ENCODE measurements at regions not wholly inside any gene's neighbourhood (a gene's known extent, or its start where the extent isn't known, plus 50 kb on each side); places are given as distances from the start of the nearest gene placed in this dataset.

DNA sequence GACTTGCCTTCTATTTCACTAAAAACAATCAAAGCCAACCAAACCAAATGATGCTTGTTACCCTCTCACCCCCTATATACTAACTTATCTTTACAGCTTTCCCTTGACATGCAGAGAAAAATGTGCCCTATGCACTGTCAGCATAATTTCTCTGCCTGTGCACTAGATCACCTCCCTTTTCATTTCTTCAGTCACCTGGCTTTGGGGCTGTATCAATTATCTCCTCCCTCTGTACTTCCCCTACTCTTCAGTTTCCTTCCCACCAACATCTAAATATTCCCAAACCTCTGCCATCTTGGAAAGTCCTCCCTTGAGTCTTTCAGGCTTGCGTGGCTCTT lies 103.5 kb upstream of the TAPT1 start:
- Mint-ChIP-seq H3K4me3 (ENCODE audit: unreplicated experiment) (no peak overlapping the region), H3K27ac (ENCODE audit: unreplicated experiment) (no peak overlapping the region), H3K27me3 (ENCODE audit: unreplicated experiment) (peaks cover 4% of the 10 kb centered on the region), H3K36me3 (ENCODE audit: unreplicated experiment) (no peaks in the 10 kb centered on the region), H3K9me3 (ENCODE audit: unreplicated experiment) (no peaks in the 10 kb centered on the region), H3K4me1 (ENCODE audit: unreplicated experiment) (peaks cover 6% of the 10 kb centered on the region)
- DNase-seq (ENCODE audit: extremely low spot score, unreplicated experiment) = no peak
- TF ChIP-seq, protein P1, sequence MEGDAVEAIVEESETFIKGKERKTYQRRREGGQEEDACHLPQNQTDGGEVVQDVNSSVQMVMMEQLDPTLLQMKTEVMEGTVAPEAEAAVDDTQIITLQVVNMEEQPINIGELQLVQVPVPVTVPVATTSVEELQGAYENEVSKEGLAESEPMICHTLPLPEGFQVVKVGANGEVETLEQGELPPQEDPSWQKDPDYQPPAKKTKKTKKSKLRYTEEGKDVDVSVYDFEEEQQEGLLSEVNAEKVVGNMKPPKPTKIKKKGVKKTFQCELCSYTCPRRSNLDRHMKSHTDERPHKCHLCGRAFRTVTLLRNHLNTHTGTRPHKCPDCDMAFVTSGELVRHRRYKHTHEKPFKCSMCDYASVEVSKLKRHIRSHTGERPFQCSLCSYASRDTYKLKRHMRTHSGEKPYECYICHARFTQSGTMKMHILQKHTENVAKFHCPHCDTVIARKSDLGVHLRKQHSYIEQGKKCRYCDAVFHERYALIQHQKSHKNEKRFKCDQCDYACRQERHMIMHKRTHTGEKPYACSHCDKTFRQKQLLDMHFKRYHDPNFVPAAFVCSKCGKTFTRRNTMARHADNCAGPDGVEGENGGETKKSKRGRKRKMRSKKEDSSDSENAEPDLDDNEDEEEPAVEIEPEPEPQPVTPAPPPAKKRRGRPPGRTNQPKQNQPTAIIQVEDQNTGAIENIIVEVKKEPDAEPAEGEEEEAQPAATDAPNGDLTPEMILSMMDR (IDR thresholded peaks at IDR 0.05) = no peak

DNA sequence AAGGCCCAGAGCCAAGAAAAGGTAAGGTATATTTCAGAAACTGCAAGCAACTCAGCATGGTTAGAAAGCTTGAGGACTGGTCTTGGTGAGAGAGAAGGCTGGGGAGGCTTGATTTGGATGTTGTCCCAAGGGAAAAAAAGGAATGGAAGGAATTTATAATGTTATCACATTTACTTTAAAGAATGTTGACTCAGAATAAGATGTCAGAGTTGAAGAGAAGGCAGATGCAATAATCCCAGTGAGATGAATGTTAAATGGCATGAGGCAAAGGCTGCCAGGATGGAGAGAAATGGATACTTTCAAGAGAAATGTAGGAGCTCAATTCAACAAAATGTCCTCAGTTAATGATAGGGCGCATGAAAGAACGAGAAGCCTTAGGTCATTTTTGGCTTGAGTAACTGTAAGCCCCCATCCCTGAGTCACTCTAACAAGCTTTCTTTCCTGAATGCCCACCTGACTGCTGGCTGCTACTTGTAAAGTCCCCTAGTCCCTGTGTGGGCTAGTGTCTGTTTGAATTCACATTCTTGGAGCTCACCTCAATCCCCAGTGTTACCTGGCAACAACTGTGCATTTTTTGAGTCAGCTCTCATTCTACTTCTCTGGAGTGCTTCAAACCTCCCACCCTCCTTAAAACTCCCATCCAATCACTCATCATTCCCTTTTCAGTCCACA lies 103.0 kb upstream of the TAPT1 start:
- H3K9me3 Mint-ChIP-seq (ENCODE audit: unreplicated experiment) = no peaks in the 10 kb centered on the region
- H3K27me3 Mint-ChIP-seq (ENCODE audit: unreplicated experiment) = peaks cover 4% of the 10 kb centered on the region
- no peak overlapping the region for H3K4me3 Mint-ChIP-seq (ENCODE audit: unreplicated experiment)
- H3K36me3 Mint-ChIP-seq (ENCODE audit: unreplicated experiment) = no peaks in the 10 kb centered on the region
- H3K4me1 Mint-ChIP-seq (ENCODE audit: unreplicated experiment) = peaks cover 6% of the 10 kb centered on the region
- no peak for DNase-seq (ENCODE audit: extremely low spot score, unreplicated experiment)
- no peak overlapping the region for H3K27ac Mint-ChIP-seq (ENCODE audit: unreplicated experiment)
- TF ChIP-seq, protein P1 (IDR thresholded peaks at IDR 0.05) = no peak

DNA sequence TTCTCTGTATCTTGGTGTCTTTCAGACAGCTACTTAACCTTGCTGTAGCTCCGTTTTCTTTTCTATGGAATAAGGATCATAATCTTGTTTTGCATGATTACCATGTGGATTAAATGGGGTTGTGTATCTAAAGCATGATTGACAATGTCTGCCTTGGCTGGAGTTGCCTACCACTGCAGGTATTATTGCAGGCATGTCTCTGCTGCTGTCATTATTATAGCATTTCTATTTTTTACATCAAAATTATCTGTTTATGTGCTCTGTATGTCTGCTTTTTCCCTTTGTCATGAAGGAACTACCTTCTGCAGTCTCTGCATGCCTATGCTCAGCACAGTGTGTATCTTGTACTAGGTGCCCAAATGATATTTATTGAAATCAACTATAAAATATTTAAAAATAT lies 95.9 kb upstream of the TAPT1 start:
- Mint-ChIP-seq H3K4me1 (ENCODE audit: unreplicated experiment) (no peaks in the 10 kb centered on the region), H3K9me3 (ENCODE audit: unreplicated experiment) (no peaks in the 10 kb centered on the region), H3K27ac (ENCODE audit: unreplicated experiment) (no peak overlapping the region), H3K36me3 (ENCODE audit: unreplicated experiment) (no peaks in the 10 kb centered on the region), H3K27me3 (ENCODE audit: unreplicated experiment) (peaks cover 6% of the 10 kb centered on the region), H3K4me3 (ENCODE audit: unreplicated experiment) (no peak overlapping the region)
- TF ChIP-seq, protein P1 (IDR thresholded peaks at IDR 0.05) = no peak
- DNase-seq (ENCODE audit: extremely low spot score, unreplicated experiment) = no peak

DNA sequence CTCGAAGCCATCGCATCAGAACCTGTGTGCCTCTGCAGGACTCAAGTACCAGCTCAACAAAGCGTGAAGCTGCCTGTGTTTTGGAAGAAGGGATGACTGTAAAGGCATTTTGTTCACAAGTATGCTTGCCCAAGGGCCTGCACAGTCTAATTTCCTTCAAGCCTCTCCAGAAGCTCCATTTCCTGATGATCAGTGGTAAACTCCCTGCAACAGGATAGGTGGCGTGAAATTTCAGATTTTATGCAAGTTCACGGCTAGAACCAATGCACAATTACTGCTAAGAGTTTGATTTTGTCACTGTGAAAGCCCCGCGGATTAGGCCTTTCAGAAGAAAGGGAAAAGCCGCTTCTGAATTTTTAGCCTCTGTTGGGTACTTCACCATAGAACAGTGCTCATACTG lies 89.2 kb upstream of the TAPT1 start:
- H3K4me3 Mint-ChIP-seq (ENCODE audit: unreplicated experiment) = no peak overlapping the region
- H3K27ac Mint-ChIP-seq (ENCODE audit: unreplicated experiment) = no peak overlapping the region
- peaks cover 8% of the 10 kb centered on the region for H3K27me3 Mint-ChIP-seq (ENCODE audit: unreplicated experiment)
- TF ChIP-seq, protein P1 (IDR thresholded peaks at IDR 0.05) = no peak
- DNase-seq (ENCODE audit: extremely low spot score, unreplicated experiment) = no peak
- no peaks in the 10 kb centered on the region for H3K4me1 Mint-ChIP-seq (ENCODE audit: unreplicated experiment)
- no peaks in the 10 kb centered on the region for H3K9me3 Mint-ChIP-seq (ENCODE audit: unreplicated experiment)
- H3K36me3 Mint-ChIP-seq (ENCODE audit: unreplicated experiment) = no peaks in the 10 kb centered on the region

DNA sequence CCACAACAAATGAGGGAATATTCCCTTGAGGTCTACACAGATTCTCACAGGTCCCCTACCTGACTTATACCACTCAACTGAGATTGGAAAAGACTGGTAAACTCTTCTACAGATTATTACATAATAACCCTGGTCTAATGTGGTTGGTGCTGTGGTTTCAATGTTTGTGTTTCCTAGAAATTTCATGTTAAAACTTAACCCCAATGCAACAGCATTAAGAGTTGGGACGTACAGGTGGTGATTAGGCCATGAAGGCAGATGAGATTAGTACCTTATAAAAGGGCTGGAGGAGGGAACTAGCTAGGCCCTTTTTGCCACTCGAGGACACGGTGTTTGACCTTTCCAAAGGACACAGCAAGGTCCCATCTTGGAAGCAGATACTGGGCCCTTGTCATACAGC lies 84.3 kb upstream of the TAPT1 start:
- Mint-ChIP-seq H3K4me1 (ENCODE audit: unreplicated experiment) (no peaks in the 10 kb centered on the region), H3K27me3 (ENCODE audit: unreplicated experiment) (peaks cover 2% of the 10 kb centered on the region), H3K9me3 (ENCODE audit: unreplicated experiment) (peaks cover 4% of the 10 kb centered on the region), H3K27ac (ENCODE audit: unreplicated experiment) (no peak overlapping the region), H3K4me3 (ENCODE audit: unreplicated experiment) (no peak overlapping the region), H3K36me3 (ENCODE audit: unreplicated experiment) (no peaks in the 10 kb centered on the region)
- TF ChIP-seq, protein P1 (IDR thresholded peaks at IDR 0.05) = no peak
- DNase-seq (ENCODE audit: extremely low spot score, unreplicated experiment) = no peak

Data from osteocyte (in vitro differentiated cells).